ENCODE measurements at regions not wholly inside any gene's neighbourhood (a gene's known extent, or its start where the extent isn't known, plus 50 kb on each side); places are given as distances from the start of the nearest gene placed in this dataset.
"Not testable (repeated sequence)": the region's sequence is repeated elsewhere in the genome, so short reads cannot be mapped to it uniquely, and the experiment has no call there.

DNA sequence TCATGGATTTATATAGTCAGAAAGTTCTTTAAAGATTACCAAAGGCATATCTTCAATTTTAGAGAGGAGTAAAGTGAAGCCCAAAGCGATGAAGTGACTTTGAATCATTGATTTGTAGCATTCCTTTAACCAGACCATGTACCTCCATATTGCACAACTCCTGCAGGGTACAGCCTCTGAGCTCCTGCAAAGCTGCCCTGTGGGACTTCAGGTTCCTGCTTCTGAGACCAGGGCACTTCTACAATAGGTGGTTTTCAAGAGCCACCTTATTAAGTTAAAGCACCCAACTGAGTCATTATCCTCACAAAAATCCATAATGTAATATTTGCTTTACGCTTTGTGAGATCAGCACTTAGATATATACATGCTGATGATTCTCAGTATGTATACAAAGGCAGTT lies 270.7 kb upstream of the RGS17 start:
- intact Hi-C loops (cut with DNase I), result no loop called here
- ATAC-seq (no peak), DNase-seq (ENCODE audit: missing footprints) (no peak)

DNA sequence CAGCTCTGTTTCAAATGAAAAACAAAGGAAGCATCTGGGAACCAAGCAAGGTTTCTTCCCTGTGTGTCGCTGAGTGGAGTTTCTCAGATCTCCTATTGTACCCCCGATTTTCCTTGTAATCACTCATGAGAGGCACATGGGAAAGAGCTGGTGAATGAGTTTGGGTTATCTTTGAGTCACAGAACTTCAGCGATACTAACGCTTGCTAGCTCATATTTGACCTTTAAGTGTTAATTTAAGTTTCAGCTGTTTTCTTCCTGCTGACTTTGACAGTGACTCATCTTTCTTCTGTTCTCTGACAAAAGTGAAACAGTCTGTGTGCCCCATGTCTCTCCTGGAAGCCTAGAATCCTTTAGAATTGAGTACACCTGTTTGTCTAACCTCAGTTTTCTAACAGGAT lies 261.1 kb upstream of the RGS17 start:
- ATAC-seq (no peak), DNase-seq (ENCODE audit: missing footprints) (no peak)
- intact Hi-C loops (cut with DNase I), result no loop called here

DNA sequence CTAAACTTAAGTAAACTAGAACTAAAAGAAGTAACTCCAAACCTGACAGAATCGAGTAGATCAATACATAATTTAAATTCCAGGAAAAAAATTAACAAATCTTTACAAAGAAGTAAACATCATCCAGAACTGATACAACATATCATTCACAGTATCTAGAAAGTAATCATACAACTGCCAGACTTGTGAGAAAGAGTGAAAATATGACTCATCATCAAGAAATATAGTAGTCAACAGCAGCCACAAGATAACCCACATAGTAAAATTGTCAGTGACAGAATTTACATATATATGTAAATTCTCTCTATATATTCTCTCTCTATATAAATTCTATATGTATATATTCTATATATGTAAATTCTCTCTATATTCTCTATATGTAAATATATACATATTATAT lies 242.8 kb upstream of the RGS17 start:
- DNase-seq (ENCODE audit: missing footprints), result no peak
- no peak for ATAC-seq
- intact Hi-C loops (cut with DNase I), result no loop called here

- intact Hi-C loops (cut with DNase I), result no loop called here
- ATAC-seq (no peak), DNase-seq (ENCODE audit: missing footprints) (no peak)
Observed at GRCh38 chr6:153368131-153368530, 237.0 kb upstream of the RGS17 start.

- intact Hi-C loops (cut with DNase I), result no loop called here
- DNase-seq (ENCODE audit: missing footprints) (no peak), ATAC-seq (no peak)
Observed at GRCh38 chr6:153367021-153367420, 235.9 kb upstream of the RGS17 start.

- no peak for DNase-seq (ENCODE audit: missing footprints)
- intact Hi-C loops (cut with DNase I), result no loop called here
- ATAC-seq, result no peak
Observed at GRCh38 chr6:153357391-153357790, 226.3 kb upstream of the RGS17 start.

DNA sequence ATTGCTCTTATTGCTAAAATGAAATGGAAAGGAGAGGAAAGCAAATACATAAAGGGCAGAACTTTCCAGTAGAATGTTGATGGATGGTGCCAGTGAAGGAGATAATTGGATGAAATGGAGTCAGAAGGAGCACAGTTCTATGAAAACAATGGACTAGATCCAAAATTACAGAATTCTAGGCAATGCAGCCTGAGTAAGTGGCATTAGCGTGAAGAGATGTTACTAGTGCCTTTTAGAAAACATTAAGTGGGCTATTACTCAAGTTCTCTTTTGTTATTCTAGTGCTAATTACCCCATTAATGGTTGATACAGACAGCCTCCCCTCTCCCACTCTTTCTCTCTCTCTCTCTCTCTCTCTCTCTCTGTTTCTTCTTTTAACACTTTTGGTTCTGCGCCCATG lies 209.5 kb upstream of the RGS17 start:
- ATAC-seq (no peak), DNase-seq (ENCODE audit: missing footprints) (no peak)
- intact Hi-C loops (cut with DNase I), result no loop called here

DNA sequence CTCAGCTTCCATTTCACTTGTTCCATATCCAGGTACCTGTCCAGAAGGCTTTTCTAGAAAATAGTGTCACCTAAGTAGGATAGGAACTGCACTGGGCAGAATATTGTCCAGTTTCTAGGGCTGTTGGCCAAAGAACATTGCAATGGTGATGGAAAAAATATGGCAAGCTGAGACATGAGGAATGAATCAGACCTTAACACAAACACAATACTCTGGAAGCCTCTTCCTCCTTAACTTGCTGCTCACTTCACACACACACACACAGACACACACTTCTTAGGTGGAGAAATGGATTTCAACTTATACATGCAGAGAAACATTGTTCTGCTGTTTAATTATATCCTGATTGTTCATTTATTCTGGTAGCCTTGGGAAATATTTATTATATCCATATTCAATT lies 203.0 kb upstream of the RGS17 start:
- DNase-seq (ENCODE audit: missing footprints) (no peak), ATAC-seq (no peak)
- intact Hi-C loops (cut with DNase I), result no loop called here

DNA sequence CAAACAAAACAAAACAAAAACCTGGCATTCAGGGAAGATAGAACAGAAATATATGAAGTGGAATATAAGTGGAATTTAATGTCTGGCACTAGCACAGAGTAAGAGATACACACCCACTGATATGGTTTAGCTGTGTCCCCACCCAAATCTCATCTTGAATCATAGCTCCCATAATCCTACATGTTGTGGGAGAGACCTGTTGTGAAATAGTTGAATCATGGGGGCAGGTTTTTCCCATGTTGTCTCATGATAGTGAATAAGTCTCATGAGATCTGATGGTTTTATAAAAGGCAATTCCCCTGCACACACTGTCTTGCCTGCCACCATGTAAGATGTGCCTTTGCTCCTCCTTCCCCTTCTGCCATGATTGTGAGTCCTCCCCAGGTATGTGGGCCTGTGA lies 200.1 kb upstream of the RGS17 start:
- DNase-seq (ENCODE audit: missing footprints); intact Hi-C loops (cut with DNase I); ATAC-seq: not testable (repeated sequence)

GRCh38 chr6:153328194-153328593 lies 197.1 kb upstream of the RGS17 start:
- DNase-seq (ENCODE audit: missing footprints) (no peak), ATAC-seq (no peak)
- intact Hi-C loops (cut with DNase I), result no loop called here

DNA sequence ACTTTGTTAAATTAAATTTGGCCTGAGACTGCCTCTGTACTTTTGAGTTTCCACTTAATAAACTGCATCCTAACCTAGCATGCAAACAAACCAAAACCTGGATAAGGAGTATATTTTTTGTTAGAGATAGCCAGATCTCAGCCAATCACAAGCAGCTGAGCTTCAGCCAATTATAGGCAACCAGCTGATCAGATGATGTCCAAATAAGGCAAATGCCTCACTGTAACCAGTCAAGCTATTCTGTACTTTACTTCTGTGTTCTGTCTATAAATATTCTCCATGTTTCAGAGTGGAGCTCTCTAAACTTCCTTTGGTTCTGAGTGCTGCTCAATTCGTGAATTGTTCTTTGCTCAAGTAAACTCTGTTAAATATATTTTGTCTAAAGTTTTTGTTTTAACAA lies 194.6 kb upstream of the RGS17 start:
- no peak for DNase-seq (ENCODE audit: missing footprints)
- intact Hi-C loops (cut with DNase I), result no loop called here
- ATAC-seq, result no peak

GRCh38 chr6:153312634-153313033 lies 181.6 kb upstream of the RGS17 start:
- DNase-seq (ENCODE audit: missing footprints) (peak; percentile 62), ATAC-seq (no peak)
- intact Hi-C loops (cut with DNase I), result no loop called here

DNA sequence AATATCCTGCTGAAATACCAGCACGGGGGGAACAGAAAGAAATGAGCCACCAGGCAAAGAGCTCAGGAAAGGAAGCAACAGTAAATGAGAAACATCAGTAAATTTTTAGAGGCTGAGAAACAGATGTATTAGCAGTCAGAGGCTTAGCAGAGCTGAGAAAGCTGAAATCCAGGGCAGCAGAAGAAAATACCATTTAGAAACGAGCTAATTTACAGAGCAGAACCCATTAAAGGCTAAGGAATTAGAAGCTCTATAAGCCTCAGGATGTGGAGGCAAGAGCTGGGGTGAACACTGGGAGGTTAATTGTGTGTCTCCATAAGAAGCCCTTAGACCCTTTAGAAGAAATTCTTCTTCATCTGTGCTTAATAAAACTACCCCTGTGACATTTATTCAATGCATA lies 178.6 kb upstream of the RGS17 start:
- DNase-seq (ENCODE audit: missing footprints) (no peak), ATAC-seq (no peak)
- intact Hi-C loops (cut with DNase I), result no loop called here

- intact Hi-C loops (cut with DNase I), result no loop called here
- DNase-seq (ENCODE audit: missing footprints), result no peak
- ATAC-seq, result no peak
Observed at GRCh38 chr6:153302133-153302532, 171.1 kb upstream of the RGS17 start.

DNA sequence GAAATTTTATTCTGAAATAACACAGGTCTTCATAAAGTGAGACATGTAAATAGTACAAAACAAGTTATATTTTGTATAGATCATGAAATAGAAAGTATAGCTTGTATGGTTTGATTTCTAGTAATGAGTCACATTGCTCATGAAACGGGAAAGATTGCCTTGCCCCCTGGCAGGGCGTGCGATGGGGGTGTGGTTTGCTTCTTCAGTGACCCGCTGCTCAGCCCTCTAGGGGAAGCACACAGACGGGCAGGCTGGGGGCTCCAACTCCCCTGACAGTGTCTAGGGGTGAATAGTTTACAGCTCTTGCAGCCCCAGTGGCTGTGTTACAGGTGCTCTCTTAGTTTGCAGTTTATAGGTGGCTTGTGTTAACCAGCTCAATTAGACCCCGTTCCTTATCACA lies 170.5 kb upstream of the RGS17 start:
- ATAC-seq (no peak), DNase-seq (ENCODE audit: missing footprints) (peak; percentile 56)

GRCh38 chr6:153282456-153282855 lies 151.4 kb upstream of the RGS17 start:
- ATAC-seq; intact Hi-C loops (cut with DNase I); DNase-seq (ENCODE audit: missing footprints): not testable (repeated sequence)

More for the DNA sequence above, 170.5 kb upstream of the RGS17 start:
- intact Hi-C loops (cut with DNase I), result no loop called here

DNA sequence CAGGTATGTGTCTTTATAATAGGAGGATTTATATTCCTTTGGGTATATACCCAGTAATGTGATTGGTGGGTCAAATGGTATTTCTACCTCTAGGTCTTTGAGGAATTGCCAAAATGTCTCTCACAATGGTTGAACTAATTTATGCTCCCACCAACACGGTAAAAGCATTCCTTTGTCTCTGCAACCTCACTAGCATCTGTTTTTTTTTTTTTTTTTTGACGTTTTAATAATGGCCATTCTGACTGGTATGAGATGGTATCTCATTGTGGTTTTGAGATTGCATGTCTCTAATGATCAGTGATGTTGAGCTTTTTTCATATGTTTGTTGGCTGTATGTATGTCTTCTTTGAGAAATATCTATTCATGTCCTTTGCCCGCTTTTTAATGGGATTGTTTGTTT lies 144.9 kb upstream of the RGS17 start:
- intact Hi-C loops (cut with DNase I), result no loop called here
- DNase-seq (ENCODE audit: missing footprints) (no peak), ATAC-seq (no peak)

DNA sequence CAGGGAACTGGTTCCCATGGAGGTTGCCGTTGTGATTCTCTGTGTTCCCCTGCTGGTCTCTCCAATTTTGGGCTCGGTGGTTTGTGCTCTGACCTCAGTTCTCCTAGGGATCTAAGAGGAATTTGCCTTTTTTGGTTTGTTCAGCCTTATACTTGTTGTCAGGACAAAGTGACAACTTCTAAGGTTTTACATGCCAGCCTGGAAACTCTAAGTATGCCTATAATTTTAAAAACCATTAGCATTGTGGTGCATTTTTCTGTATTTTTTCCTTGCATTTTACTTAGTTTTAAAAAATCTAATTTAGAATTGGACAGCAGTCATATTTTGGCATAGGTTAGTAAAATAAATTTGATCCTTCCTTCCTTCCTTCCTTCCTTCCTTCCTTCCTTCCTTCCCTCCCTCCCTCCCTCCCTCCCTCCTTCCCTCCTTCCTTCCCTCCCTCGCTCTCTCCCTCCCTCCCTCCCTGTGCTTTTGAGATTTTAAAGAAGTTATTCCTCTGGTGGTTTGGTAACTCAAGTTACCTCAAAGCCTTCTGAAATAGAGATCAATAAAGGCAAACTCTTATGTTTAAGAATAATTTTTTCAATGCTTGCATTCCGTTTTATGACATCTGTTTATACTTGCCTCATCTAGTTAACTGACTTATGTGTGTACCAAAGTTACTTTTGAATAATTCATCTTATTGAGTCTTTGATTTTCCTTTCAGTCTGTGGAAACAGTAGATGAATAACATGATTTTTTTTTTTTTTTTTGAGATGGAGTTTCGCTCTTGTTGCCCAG lies 141.3 kb upstream of the RGS17 start:
- DNase-seq (ENCODE audit: missing footprints), result no peak
- no peak for ATAC-seq

GRCh38 chr6:153263489-153263888 lies 132.4 kb upstream of the RGS17 start:
- DNase-seq (ENCODE audit: missing footprints) (no peak), ATAC-seq (no peak)
- intact Hi-C loops (cut with DNase I), result no loop called here

More for the DNA sequence above, 141.3 kb upstream of the RGS17 start:
- intact Hi-C loops (cut with DNase I), result no loop called here

DNA sequence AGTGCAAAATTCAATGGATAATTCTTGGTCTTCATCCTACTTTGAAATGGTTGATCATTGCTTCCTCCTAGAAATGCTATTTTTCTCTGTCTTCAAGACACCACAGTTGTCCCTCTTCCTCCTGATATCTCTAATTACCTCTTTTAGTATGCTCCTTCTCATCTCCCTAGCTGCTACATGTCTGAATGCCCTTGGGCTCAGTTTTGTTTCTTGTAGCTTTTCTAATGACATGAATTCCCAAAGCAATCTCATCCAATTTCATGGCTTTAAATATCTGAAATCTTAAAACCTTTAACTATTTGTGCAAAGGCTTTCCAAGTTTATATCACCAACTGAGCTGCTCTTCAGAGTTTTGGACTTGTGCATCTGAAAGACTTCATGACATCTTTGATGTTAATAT lies 120.2 kb upstream of the RGS17 start:
- ATAC-seq, result no peak
- no peak for DNase-seq (ENCODE audit: missing footprints)
- intact Hi-C loops (cut with DNase I), result no loop called here

DNA sequence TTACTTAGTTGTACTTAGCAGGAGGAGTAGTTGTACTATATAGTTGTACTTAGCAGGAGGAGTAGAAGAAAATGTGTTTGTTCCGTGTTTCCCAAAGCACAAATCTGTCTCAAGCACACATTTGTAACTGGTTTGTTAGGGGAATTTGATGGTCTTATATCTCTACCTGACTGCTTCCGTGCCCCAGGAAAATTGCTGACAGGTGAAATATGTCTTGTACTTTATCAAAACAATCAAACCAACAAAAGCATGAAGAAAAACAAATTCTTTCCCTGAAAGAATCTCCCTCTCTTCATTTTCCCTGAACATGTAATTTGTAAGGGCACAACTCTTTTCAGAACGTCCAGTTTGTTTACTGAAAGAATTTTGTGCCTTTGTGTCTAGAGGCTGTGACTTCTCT lies 106.6 kb upstream of the RGS17 start:
- ATAC-seq, result no peak
- no peak for DNase-seq (ENCODE audit: missing footprints)
- intact Hi-C loops (cut with DNase I), result no loop called here

All from Right ventricle myocardium inferior (tissue), 1 donor.